Stimulated activated naive CD4-positive, alpha-beta T cell treated with Interleukin-2 at 50 U/mL for 16 hours (primary cell): ENCODE measurements at regions not wholly inside any gene's neighbourhood (a gene's known extent, or its start where the extent isn't known, plus 50 kb on each side); places are given as distances from the start of the nearest gene placed in this dataset.

Source experiments
- DNase-seq: peaks from one replicate; lab custom pipeline; 2025; lab: John Stamatoyannopoulos, UW

DNA sequence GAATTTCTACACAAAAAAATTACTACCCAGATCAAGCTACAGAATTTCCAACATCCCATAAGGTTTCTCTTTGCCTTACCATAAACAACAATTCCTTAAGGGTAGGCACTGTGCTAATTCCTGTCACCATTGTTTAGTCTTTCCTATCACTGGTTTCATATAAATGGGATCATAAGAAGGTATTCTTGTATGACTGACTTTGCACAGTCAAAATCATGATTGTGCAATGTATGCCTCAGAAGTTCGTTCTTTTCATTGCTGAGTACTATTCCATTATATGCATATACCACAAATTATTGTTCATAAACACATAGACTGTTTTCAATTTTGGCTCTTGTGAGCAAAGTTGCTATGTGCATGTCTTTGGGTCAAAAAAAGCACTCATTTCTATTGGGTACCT, 611.6 kb upstream of the CADM1 start:
- DNase-seq, result no peak

GRCh38 chr11:116114198-116114651, 610.0 kb upstream of the CADM1 start:
- no peak for DNase-seq

DNA sequence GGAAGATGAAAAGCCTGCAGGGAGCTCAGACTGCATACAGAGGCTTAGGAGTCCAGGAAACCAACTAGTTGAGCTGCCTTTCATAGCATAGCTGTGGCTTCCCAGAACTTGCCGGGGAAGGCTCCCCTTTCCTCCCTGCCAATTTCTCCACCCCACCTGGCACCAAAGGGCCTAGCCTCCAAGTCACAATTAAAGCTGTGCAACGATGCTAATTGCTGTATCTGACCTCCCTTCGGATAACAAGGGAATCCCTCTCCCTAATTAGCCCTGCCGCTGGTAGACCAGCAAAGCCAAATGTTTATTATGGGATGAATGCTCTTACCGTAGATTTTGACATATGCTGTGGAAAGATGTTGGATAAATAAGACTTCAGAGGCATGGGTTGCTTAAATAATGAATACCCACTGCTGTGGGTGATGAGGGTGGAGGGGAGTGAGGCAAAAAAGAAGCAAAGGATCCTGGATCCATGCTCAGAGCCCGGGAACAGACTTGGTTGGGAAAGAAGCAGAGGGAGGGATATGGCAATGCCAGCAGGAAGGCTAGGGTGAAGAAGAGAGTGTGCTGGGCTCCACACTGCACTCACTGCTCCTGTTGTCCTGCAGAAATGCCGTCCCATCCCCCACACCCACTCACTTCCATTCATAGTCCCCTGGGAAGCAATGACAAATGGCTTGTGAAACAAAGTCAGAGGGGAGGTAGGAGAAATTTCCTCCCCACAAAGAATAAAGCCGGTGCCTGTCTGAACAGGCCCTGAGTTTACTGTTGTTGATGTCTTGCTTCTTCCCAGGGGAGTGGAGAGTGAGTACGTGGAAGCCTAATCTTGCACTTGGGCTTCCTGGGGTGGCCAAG, 608.1 kb upstream of the CADM1 start:
- no peak for DNase-seq

- no peak for DNase-seq
Observed at GRCh38 chr11:116111546-116111945, 607.3 kb upstream of the CADM1 start.

GRCh38 chr11:116110802-116111201, 606.6 kb upstream of the CADM1 start:
- no peak for DNase-seq

- DNase-seq, result no peak
Observed at GRCh38 chr11:116110356-116110755, 606.1 kb upstream of the CADM1 start.

DNA sequence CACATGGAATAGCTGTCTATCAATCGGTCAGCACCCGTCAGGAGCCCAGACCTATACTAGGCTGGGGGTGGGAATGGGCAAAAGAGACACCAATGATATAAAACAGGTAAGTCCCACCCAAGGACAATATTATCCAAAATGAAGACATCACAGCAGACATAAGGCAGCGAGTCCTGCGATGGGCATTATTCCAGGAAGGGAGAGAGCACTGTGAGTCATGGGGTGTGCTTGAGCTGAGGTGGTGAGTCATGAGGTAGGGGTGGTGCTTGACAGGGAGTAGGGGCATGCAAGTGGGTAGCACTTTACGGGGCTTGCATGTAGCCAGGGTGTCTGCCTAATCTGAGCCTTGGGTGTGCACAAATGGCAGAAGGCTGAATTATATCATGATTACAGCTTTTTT, 605.0 kb upstream of the CADM1 start:
- no peak for DNase-seq

DNA sequence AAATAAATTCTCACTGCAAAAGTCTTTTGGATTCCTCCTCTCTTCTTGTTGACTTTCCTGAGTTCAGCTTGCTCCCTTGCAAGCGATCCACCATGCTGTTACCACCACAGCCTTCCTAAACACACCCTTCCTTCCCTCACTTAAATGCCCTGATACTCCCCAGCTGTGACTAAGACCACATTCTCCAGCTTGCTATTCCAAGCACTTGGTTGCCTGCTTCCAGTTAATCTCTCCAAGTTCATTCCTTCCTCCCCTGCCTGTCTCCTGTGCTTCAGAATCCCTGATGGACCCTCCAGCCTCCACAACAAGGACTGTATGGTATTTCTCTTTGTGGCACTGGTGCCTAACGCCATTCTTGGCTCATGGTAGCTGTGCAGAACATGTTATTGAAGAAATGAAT, 603.9 kb upstream of the CADM1 start:
- DNase-seq, result no peak

GRCh38 chr11:116107229-116107628, 603.0 kb upstream of the CADM1 start:
- DNase-seq, result no peak

- no peak for DNase-seq
Observed at GRCh38 chr11:116104498-116105174, 600.4 kb upstream of the CADM1 start.

GRCh38 chr11:116101902-116102301, 597.7 kb upstream of the CADM1 start:
- DNase-seq, result no peak

DNA sequence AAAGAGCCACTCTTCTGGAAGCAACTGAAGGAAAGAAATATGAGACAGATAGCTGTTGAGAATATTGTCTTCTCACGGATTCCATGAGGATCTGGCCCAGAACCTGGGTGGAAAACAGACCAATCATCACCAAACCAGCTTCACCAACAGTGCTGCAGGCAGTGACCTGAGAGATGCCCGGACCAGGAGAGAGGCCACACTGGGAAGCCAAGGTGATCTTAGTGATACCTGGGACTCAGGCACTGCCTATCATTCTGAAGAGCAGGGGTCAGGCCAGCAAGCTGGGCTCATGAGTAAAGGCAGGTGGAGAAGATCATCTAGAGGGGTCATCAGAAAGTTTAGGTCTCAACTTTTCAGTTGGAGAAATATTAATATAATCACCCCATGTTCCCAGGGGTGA, 595.8 kb upstream of the CADM1 start:
- DNase-seq, result no peak

- no peak for DNase-seq
Observed at GRCh38 chr11:116099541-116099940, 595.3 kb upstream of the CADM1 start.

DNA sequence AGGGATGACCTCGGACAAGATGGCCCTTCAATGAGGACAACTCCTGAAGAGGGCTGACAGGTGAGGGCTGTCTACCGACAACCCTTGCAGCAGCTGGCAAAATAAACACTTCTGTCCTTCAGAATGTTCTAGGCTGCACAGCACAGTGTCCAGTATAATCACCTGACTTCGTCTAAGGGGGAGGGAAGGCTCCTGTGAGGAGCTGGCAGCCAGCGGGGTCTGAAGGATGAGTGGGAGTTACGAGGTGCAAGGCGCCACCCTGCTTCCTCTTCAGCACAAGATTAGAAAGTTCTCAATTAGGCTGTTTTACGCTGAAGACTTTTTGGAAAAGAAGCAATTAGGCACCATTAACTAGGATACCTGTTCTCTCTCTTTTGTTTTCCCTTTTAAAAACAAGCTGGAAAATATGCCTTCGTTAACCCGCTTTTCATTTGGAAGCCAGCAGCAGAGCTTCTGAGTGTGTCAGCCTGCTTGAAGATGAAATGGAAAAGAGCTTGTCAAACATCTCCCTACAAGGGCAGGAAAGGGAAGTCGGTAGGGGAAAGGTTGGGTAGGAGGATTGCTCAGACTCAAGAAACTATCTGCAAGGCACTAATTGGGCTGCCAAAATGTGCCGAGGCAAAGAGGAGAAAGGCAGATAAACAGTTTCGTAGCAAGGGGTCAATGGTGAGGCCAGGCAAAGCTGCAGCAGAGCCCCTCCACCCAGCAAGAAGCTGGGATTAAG, 592.2 kb upstream of the CADM1 start:
- DNase-seq, result no peak

GRCh38 chr11:116093481-116094270, 589.5 kb upstream of the CADM1 start:
- DNase-seq, result no peak

- no peak for DNase-seq
Observed at GRCh38 chr11:116093065-116093464, 588.9 kb upstream of the CADM1 start.

DNA sequence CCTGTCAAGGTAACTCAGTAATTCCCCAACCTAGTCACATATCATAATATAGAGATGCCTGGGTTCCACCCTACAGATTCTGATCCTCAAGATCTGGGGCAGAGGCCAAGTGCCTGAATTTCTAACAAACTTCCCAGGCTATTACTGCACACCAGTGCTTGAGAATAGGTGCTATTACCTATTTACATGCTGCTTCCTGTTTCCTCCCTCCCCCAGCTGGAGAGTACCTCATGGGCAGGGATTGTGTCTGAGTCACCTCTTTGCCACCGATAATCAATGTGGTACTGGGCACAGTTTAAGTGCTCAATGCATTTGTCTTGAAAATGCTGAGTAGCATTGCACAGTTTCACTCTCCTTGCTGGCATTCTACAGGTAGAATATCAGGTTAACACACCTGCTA, 582.2 kb upstream of the CADM1 start:
- DNase-seq, result no peak

- DNase-seq, result no peak
Observed at GRCh38 chr11:116085031-116085635, 580.9 kb upstream of the CADM1 start.

DNA sequence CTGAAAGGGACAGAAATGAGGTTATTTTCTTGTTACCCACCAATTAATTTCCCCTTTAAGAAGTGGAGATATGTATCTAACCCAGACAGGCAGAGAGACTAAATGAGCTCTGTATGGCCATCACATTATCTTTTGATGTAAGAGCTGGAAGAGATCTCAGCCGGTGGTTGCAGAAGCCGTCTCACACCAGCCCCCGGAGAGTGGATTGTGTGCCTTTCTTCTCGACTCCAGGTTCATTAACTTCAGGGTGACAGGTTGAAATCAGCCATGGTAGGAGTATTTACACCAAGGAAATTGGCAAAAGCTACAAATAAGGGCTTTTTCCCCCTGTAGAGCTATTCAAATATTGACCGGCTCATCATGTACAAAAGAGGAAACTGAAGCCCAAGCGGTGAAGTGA, 580.3 kb upstream of the CADM1 start:
- DNase-seq, result no peak

DNA sequence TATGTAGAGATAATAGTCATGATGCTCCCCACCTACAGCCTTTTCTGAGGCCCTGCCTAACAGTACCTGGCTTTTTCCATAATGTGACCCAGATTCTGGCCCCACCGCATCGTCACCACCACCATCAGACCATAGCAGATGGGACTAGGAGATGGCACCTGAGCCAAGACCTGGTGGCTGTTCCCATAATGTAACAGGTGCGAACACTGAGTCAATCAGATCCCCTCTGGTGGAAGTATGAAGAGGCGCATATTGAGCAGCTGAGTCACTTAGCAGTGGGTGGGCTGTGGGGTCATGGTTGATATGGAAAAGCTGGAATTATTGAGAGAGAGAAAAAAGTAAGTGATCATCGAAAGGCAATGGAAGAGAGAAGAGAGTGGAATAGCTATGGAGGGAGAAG, 578.0 kb upstream of the CADM1 start:
- no peak for DNase-seq

DNA sequence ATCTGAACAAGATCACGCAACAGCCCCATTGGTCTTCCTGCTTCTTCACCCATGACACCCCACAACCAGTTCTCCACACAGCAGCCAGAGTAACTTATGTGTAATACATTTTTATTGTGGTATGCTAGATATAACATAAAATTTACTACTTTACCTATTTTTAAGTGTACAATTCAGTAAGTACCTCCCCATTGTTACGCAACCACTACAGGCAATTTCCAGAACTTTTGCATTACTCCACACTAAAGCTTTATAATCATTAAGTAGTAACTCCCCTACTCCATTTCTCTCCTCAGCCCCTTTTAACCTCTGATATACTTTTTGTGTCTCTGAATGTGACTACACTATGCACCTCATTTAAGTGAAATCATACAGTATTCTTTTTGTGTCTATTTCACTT, 575.4 kb upstream of the CADM1 start:
- no peak for DNase-seq
